ENCODE measurements at regions not wholly inside any gene's neighbourhood (a gene's known extent, or its start where the extent isn't known, plus 50 kb on each side); places are given as distances from the start of the nearest gene placed in this dataset.

GRCh38 chr13:40123962-40124632, 468.6 kb downstream of the COG6 start:
- DNase-seq: no peak

- no peak for DNase-seq
Measured at GRCh38 chr13:40124633-40125015, 469.2 kb downstream of the COG6 start.

GRCh38 chr13:40125336-40125735, 469.9 kb downstream of the COG6 start:
- DNase-seq: no peak

- DNase-seq: no peak
Measured at GRCh38 chr13:40126306-40127085, 471.0 kb downstream of the COG6 start.

- peak; percentile 5 for DNase-seq
Measured at GRCh38 chr13:40127476-40127875, 472.0 kb downstream of the COG6 start.

- DNase-seq: no peak
Measured at GRCh38 chr13:40127925-40128324, 472.5 kb downstream of the COG6 start.

GRCh38 chr13:40129467-40129866, 474.0 kb downstream of the COG6 start:
- DNase-seq: no peak

GRCh38 chr13:40130871-40131636, 475.6 kb downstream of the COG6 start:
- DNase-seq: peak; percentile 9

GRCh38 chr13:40132249-40132648, 476.8 kb downstream of the COG6 start:
- no peak for DNase-seq

- no peak for DNase-seq
Measured at GRCh38 chr13:40136896-40137295, 481.4 kb downstream of the COG6 start.

GRCh38 chr13:40137400-40137799, 481.9 kb downstream of the COG6 start:
- no peak for DNase-seq

GRCh38 chr13:40139896-40140520, 484.5 kb downstream of the COG6 start:
- DNase-seq: no peak

- no peak for DNase-seq
Measured at GRCh38 chr13:40141859-40142555, 486.5 kb downstream of the COG6 start.

- DNase-seq: no peak
Measured at GRCh38 chr13:40143106-40143505, 487.6 kb downstream of the COG6 start.

- DNase-seq: no peak
Measured at GRCh38 chr13:40143559-40143958, 488.1 kb downstream of the COG6 start.

GRCh38 chr13:40145139-40145538, 489.7 kb downstream of the COG6 start:
- DNase-seq: no peak

- no peak for DNase-seq
Measured at GRCh38 chr13:40146063-40146462, 490.6 kb downstream of the COG6 start.

GRCh38 chr13:40146611-40147117, 491.2 kb downstream of the COG6 start:
- peak; percentile 56 for DNase-seq

- DNase-seq: no peak
Measured at GRCh38 chr13:40148101-40148500, 492.6 kb downstream of the COG6 start.

GRCh38 chr13:40148742-40149141, 493.3 kb downstream of the COG6 start:
- DNase-seq: peak; percentile 27

- no peak for DNase-seq
Measured at GRCh38 chr13:40149611-40150274, 494.3 kb downstream of the COG6 start.

- DNase-seq: no peak
Measured at GRCh38 chr13:40151673-40152072, 496.2 kb downstream of the COG6 start.
